ENCODE measurements at regions not wholly inside any gene's neighbourhood (a gene's known extent, or its start where the extent isn't known, plus 50 kb on each side); places are given as distances from the start of the nearest gene placed in this dataset.

- WGBS (ENCODE audit: insufficient coverage, insufficient replicate concordance, low lambda C conversion rate, missing lambda C conversion rate) = 45% methylated on average over 9 of the region's 9 CpGs
- Histone ChIP-seq H3K36me3 (ENCODE audit: control insufficient read depth in 2 of 2, insufficient read depth in 2 of 2, low read length in 1 of 2) (no peaks in the 10 kb centered on the region), H3K27me3 (replicated peaks in 1 of 2; ENCODE audit: control insufficient read depth in 2 of 2, insufficient read depth in 2 of 2, low read length in 1 of 2) (no peaks in the 10 kb centered on the region), H3K4me3 (no peak overlapping the region), H2AFZ (ENCODE audit: control insufficient read depth, low read depth, low read length) (no peak overlapping the region), H3K79me2 (ENCODE audit: control insufficient read depth, insufficient read depth, low read length) (no peaks in the 10 kb centered on the region), H3K4me2 (ENCODE audit: control insufficient read depth, insufficient read depth) (no peak overlapping the region), H3K9me3 (replicated peaks; ENCODE audit: control insufficient read depth, insufficient read depth, low read length) (no peaks in the 10 kb centered on the region), H3K27ac (ENCODE audit: control insufficient read depth, insufficient read depth) (no peak overlapping the region), H4K20me1 (ENCODE audit: control insufficient read depth, insufficient read depth) (no peaks in the 10 kb centered on the region), H3K4me1 (ENCODE audit: control insufficient read depth, insufficient read depth, low read length) (no peaks in the 10 kb centered on the region), H3K9ac (ENCODE audit: control insufficient read depth, insufficient read depth, low read length) (no peak overlapping the region)
- CTCF ChIA-PET = no interaction called here
- FAIRE-seq (peak; percentile 23), DNase-seq (ENCODE audit: low read depth, low spot score) (no peak), ATAC-seq (no peak)
- intact Hi-C loops (cut with micrococcal nuclease; ENCODE audit: unreplicated experiment) = no loop called here
- SMC1A ChIA-PET (ENCODE audit: uncharacterized antibody, unreplicated experiment) = interaction anchor here (0.5 to 1.0 kb wide), 2 partner anchors 22 to 423 kb away, joined by 3 read pairs; no protein-coding TSS in a partner anchor
- BruUV-seq (replicated peaks) = no TSS peak
- POLR2A ChIA-PET = no interaction called here
- RAD21 ChIA-PET (ENCODE audit: unreplicated experiment) = no interaction called here
- TF ChIP-seq CBX5 (IDR thresholded peaks at IDR 0.05; ENCODE audit: low read depth) = no peak
- no peak for TF ChIP-seq NR2C2 (IDR thresholded peaks at IDR 0.05; ENCODE audit: borderline replicate concordance, control insufficient read depth, insufficient read length, low read depth)
- TF ChIP-seq ZBTB33 (IDR thresholded peaks at IDR 0.05) = no peak
- no peak for TF ChIP-seq RFX5 (IDR thresholded peaks at IDR 0.05; ENCODE audit: low read depth, low read length)
- no peak for TF ChIP-seq ATF7 (IDR thresholded peaks at IDR 0.05; ENCODE audit: low read depth)
- TF ChIP-seq JUND (IDR thresholded peaks at IDR 0.05; ENCODE audit: low read depth, low read length) = no peak
- TF ChIP-seq IRF3 (IDR thresholded peaks at IDR 0.05) = no peak
- TF ChIP-seq KLF5 (IDR thresholded peaks at IDR 0.05; ENCODE audit: partially characterized antibody) = no peak
- TF ChIP-seq FOXK2 (IDR thresholded peaks at IDR 0.05) = no peak
- TF ChIP-seq TARDBP (IDR thresholded peaks at IDR 0.05; ENCODE audit: borderline replicate concordance) = no peak
- no peak for TF ChIP-seq EED (IDR thresholded peaks at IDR 0.05; ENCODE audit: low read depth)
- TF ChIP-seq BRCA1 (IDR thresholded peaks at IDR 0.05; ENCODE audit: low read depth, low read length) = no peak
- TF ChIP-seq MYC (IDR thresholded peaks at IDR 0.05; ENCODE audit: insufficient read depth, insufficient read length, insufficient replicate concordance, low read length, severe bottlenecking) = no peak
- no peak for TF ChIP-seq GATAD2B (conservative IDR thresholded peaks at IDR 0.05; ENCODE audit: low read depth)
- TF ChIP-seq, protein P1, sequence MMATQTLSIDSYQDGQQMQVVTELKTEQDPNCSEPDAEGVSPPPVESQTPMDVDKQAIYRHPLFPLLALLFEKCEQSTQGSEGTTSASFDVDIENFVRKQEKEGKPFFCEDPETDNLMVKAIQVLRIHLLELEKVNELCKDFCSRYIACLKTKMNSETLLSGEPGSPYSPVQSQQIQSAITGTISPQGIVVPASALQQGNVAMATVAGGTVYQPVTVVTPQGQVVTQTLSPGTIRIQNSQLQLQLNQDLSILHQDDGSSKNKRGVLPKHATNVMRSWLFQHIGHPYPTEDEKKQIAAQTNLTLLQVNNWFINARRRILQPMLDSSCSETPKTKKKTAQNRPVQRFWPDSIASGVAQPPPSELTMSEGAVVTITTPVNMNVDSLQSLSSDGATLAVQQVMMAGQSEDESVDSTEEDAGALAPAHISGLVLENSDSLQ (IDR thresholded peaks at IDR 0.05) = no peak
- in situ Hi-C loops (cut with MboI) = no loop called here
These were observed 575.0 kb downstream of the CHSY3 start for GRCh38 chr5:130479045-130479804.
